GM12878 (cell line): ENCODE measurements at regions not wholly inside any gene's neighbourhood (a gene's known extent, or its start where the extent isn't known, plus 50 kb on each side); places are given as distances from the start of the nearest gene placed in this dataset.

ENCODE experiments used
- CREM ChIP-seq: IDR thresholded peaks from 2 replicates; pipeline ENCODE4 v1.6.1; 2014; ENCODE audit warnings: antibody characterized with exemption, low read depth
- EZH2 ChIP-seq: IDR thresholded peaks from 2 replicates; pipeline ENCODE4 v1.6.1; 2012; ENCODE audit warnings: low read depth, mild to moderate bottlenecking, control low read depth, inconsistent platforms, low read length, borderline replicate concordance; ENCODE audit not compliant: control insufficient read depth
- NFYA ChIP-seq: IDR thresholded peaks from 2 replicates; pipeline ENCODE4 v1.6.1; 2011; ENCODE audit warnings: low read depth, mild to moderate bottlenecking, low read length, improper control_type of control experiment, borderline replicate concordance
- POLR2AphosphoS5 ChIP-seq: IDR thresholded peaks from 2 replicates; pipeline ENCODE4 v1.6.1; 2011; ENCODE audit warnings: mild to moderate bottlenecking, low read length, inconsistent platforms
- ZZZ3 ChIP-seq: IDR thresholded peaks from 2 replicates; pipeline ENCODE4 v1.6.1; 2011; ENCODE audit warnings: low read depth; ENCODE audit not compliant: control insufficient read depth, insufficient read length
- TF ChIP-seq, protein P1 (sequence below), 3 experiments: IDR thresholded peaks in 2 of 3; conservative IDR thresholded peaks in 1 of 3; 2 replicates each; pipeline ENCODE4 v1.5.1; 2011; ENCODE audit warnings: low read depth in 3 of 3, low read length in 3 of 3, mild to moderate bottlenecking in 3 of 3, control low read depth in 2 of 3, moderate library complexity in 2 of 3, inconsistent platforms in 1 of 3, mixed read lengths in 1 of 3; ENCODE audit not compliant: control insufficient read depth in 2 of 3, insufficient read depth in 1 of 3; ENCODE audit errors: extremely low read depth in 1 of 3
- TF ChIP-seq, protein P2 (sequence below): IDR thresholded peaks from 2 replicates; pipeline ENCODE4 v1.6.1; 2011; ENCODE audit warnings: low read depth, low read length, improper control_type of control experiment, borderline replicate concordance

DNA sequence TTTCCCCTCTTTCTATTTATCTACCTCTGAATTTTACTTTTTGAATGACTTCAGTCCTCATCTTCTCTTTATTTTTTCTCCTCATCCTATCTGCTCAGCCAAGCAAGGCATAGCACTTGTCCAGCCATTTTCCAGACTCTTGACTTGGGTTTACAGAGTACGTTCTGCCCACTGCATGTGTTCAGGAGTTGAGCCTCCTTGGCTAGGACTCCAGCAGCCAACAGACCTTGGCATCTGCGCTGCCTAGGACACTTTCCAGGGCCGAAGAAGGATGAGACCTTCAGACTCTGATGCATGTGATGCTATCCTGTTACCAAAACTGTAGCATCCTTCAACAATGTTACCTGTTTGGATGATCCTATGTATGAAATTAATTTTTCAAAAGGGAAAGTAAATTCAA lies 59.7 kb downstream of the HES1 start:
- TF ChIP-seq POLR2AphosphoS5 (no peak), ZZZ3 (no peak), CREM (no peak), NFYA (no peak), EZH2 (no peak)
- TF ChIP-seq, protein P1, sequence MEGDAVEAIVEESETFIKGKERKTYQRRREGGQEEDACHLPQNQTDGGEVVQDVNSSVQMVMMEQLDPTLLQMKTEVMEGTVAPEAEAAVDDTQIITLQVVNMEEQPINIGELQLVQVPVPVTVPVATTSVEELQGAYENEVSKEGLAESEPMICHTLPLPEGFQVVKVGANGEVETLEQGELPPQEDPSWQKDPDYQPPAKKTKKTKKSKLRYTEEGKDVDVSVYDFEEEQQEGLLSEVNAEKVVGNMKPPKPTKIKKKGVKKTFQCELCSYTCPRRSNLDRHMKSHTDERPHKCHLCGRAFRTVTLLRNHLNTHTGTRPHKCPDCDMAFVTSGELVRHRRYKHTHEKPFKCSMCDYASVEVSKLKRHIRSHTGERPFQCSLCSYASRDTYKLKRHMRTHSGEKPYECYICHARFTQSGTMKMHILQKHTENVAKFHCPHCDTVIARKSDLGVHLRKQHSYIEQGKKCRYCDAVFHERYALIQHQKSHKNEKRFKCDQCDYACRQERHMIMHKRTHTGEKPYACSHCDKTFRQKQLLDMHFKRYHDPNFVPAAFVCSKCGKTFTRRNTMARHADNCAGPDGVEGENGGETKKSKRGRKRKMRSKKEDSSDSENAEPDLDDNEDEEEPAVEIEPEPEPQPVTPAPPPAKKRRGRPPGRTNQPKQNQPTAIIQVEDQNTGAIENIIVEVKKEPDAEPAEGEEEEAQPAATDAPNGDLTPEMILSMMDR (IDR thresholded peaks at IDR 0.05 in 2 of 3, conservative IDR thresholded peaks at IDR 0.05 in 1 of 3; ENCODE audit: control insufficient read depth in 2 of 3, extremely low read depth in 1 of 3, insufficient read depth in 1 of 3, low read depth in 3 of 3, low read length in 3 of 3), result no peak
- TF ChIP-seq, protein P2, sequence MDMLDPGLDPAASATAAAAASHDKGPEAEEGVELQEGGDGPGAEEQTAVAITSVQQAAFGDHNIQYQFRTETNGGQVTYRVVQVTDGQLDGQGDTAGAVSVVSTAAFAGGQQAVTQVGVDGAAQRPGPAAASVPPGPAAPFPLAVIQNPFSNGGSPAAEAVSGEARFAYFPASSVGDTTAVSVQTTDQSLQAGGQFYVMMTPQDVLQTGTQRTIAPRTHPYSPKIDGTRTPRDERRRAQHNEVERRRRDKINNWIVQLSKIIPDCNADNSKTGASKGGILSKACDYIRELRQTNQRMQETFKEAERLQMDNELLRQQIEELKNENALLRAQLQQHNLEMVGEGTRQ, result no peak
